WTC11 (cell line): ENCODE measurements at regions not wholly inside any gene's neighbourhood (a gene's known extent, or its start where the extent isn't known, plus 50 kb on each side); places are given as distances from the start of the nearest gene placed in this dataset.

ENCODE experiments used
- ATAC-seq: fragments of 200-7000 bp; cut with Tn5 transposase; 2 replicates; pipeline ENCODE4 v1.10.0; 2021; ENCODE audit warnings: mild to moderate bottlenecking, moderate library complexity
- CTCF ChIA-PET: fragments of 300-600 bp; sonication (Branson Sonifier 250); formaldehyde crosslinking; loops from one replicate; lab custom pipeline; 2021; ENCODE audit warnings: antibody characterized with exemption; lab: Charles Lee
- POLR2A ChIA-PET: fragments of 350-600 bp; sonication (Branson Sonifier 250); formaldehyde crosslinking; loops from one replicate; lab custom pipeline; 2021; ENCODE audit warnings: antibody characterized with exemption; lab: Charles Lee
- DNase-seq: peaks from one replicate; pipeline ENCODE4 v3.0.0; 2021; ENCODE audit warnings: low spot score
- H3K27ac Mint-ChIP-seq: 2 replicates; pipeline ENCODE4 v1.8.0; 2021; ENCODE audit warnings: mixed read lengths
- H3K27me3 Mint-ChIP-seq: 2 replicates; pipeline ENCODE4 v1.8.0; 2021; ENCODE audit warnings: low read depth, mild to moderate bottlenecking, moderate library complexity, mixed read lengths
- H3K36me3 Mint-ChIP-seq: 2 replicates; pipeline ENCODE4 v1.8.0; 2021; ENCODE audit warnings: mixed read lengths
- H3K4me1 Mint-ChIP-seq: 2 replicates; pipeline ENCODE4 v1.8.0; 2022; ENCODE audit warnings: mixed read lengths
- H3K4me3 Mint-ChIP-seq: 2 replicates; pipeline ENCODE4 v1.8.0; 2021; ENCODE audit warnings: mild to moderate bottlenecking, moderate library complexity, mixed read lengths
- H3K9me3 Mint-ChIP-seq: 2 replicates; pipeline ENCODE4 v1.8.0; 2021; ENCODE audit warnings: mixed read lengths
- ESRRA ChIP-seq: sonication (generic); formaldehyde crosslinking; IDR thresholded peaks from 2 replicates; pipeline ENCODE4 v1.8.1; 2022; ENCODE audit warnings: mild to moderate bottlenecking, missing genetic modification reagents, borderline replicate concordance
- FOXK1 ChIP-seq: sonication (generic); formaldehyde crosslinking; IDR thresholded peaks from 2 replicates; pipeline ENCODE4 v1.8.0; 2022; ENCODE audit warnings: mild to moderate bottlenecking, moderate library complexity, missing genetic modification reagents
- GABPB1 ChIP-seq: sonication (generic); formaldehyde crosslinking; IDR thresholded peaks from 2 replicates; pipeline ENCODE4 v1.8.1; 2023; ENCODE audit warnings: mild to moderate bottlenecking, missing genetic modification reagents
- KAT7 ChIP-seq: sonication (generic); formaldehyde crosslinking; IDR thresholded peaks from 2 replicates; pipeline ENCODE4 v1.8.1; 2023; ENCODE audit warnings: missing genetic modification reagents, mild to moderate bottlenecking, borderline replicate concordance
- NFE2L1 ChIP-seq: sonication (generic); formaldehyde crosslinking; IDR thresholded peaks from 2 replicates; pipeline ENCODE4 v1.8.1; 2023; ENCODE audit warnings: missing genetic modification reagents
- NFYB ChIP-seq: sonication (generic); formaldehyde crosslinking; conservative IDR thresholded peaks from 2 replicates; pipeline ENCODE4 v1.8.0; 2022; ENCODE audit warnings: low read depth, missing genetic modification reagents
- TEAD1 ChIP-seq: sonication (generic); formaldehyde crosslinking; IDR thresholded peaks from 2 replicates; pipeline ENCODE4 v1.8.0; 2022; ENCODE audit warnings: mild to moderate bottlenecking, missing genetic modification reagents
- ZNF219 ChIP-seq: sonication (generic); formaldehyde crosslinking; IDR thresholded peaks from 2 replicates; pipeline ENCODE4 v1.8.0; 2023; ENCODE audit warnings: missing genetic modification reagents, mild to moderate bottlenecking, borderline replicate concordance
- ZNF317 ChIP-seq: sonication (generic); formaldehyde crosslinking; IDR thresholded peaks from 2 replicates; pipeline ENCODE4 v1.8.1; 2023; ENCODE audit warnings: low read depth, mild to moderate bottlenecking, moderate library complexity, missing genetic modification reagents, borderline replicate concordance
- ZNF671 ChIP-seq: fragments of 250-450 bp; sonication (Bioruptor Pico); IDR thresholded peaks from 2 replicates; pipeline ENCODE4 v1.8.0; 2021; ENCODE audit warnings: mild to moderate bottlenecking
- TF ChIP-seq, protein P1 (sequence below): sonication (generic); formaldehyde crosslinking; conservative IDR thresholded peaks from 2 replicates; pipeline ENCODE4 v1.8.1; 2023; ENCODE audit warnings: mild to moderate bottlenecking, low read depth, missing genetic modification reagents, moderate library complexity
- TF ChIP-seq, protein P2 (sequence below): sonication (generic); formaldehyde crosslinking; IDR thresholded peaks from 2 replicates; pipeline ENCODE4 v1.8.1; 2023; ENCODE audit warnings: mild to moderate bottlenecking, missing genetic modification reagents
- TF ChIP-seq, protein P3 (sequence below): fragments of 250-450 bp; sonication (Bioruptor Pico); IDR thresholded peaks from 2 replicates; pipeline ENCODE4 v1.9.0; 2021; ENCODE audit warnings: mild to moderate bottlenecking
- TF ChIP-seq, protein P4 (sequence below): sonication (generic); formaldehyde crosslinking; IDR thresholded peaks from 2 replicates; pipeline ENCODE4 v1.8.1; 2023; ENCODE audit warnings: mild to moderate bottlenecking, moderate library complexity, missing genetic modification reagents
- TF ChIP-seq, protein P5 (sequence below): fragments of 250-450 bp; sonication (Bioruptor Pico); IDR thresholded peaks from 2 replicates; pipeline ENCODE4 v1.9.0; 2021; ENCODE audit warnings: moderate library complexity, mild to moderate bottlenecking, inconsistent platforms, borderline replicate concordance
- TF ChIP-seq, protein P6 (sequence below): sonication (generic); formaldehyde crosslinking; IDR thresholded peaks from 2 replicates; pipeline ENCODE4 v1.8.0; 2022; ENCODE audit warnings: mild to moderate bottlenecking, missing genetic modification reagents
- TF ChIP-seq, protein P7 (sequence below): sonication (generic); formaldehyde crosslinking; IDR thresholded peaks from 2 replicates; pipeline ENCODE4 v1.8.0; 2023; ENCODE audit warnings: missing genetic modification reagents

DNA sequence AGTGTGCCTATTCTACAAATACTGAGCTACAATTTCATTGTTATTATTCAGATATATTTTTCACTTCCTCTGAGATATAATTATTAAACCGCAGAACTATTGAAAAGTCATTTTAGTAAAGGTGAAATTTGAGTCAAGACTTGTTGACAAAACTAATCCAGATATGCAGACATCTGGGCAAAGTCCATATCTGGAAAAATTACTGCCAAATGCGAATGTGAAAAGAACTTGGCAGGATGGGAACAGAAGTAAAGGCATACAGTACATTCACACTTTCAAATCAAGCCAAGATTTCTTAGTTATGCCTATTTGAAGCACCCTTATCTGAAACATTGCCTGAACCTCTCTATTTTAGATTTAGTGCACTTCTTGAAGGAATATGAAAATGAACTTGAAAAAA lies 923.6 kb downstream of the CCDC85A start:
- Mint-ChIP-seq H3K4me1 (no peaks in the 10 kb centered on the region), H3K36me3 (peaks cover 5% of the 10 kb centered on the region), H3K9me3 (peaks cover 25% of the 10 kb centered on the region), H3K27me3 (no peaks in the 10 kb centered on the region), H3K4me3 (no peak overlapping the region), H3K27ac (no peak overlapping the region)
- DNase-seq (no peak), ATAC-seq (no peak)
- CTCF ChIA-PET, result no interaction called here
- TF ChIP-seq KAT7 (CRISPR knock-in tag), result no peak
- TF ChIP-seq ZNF671 (CRISPR knock-in tag), result no peak
- no peak for TF ChIP-seq TEAD1 (CRISPR knock-in tag)
- no peak for TF ChIP-seq ZNF219 (CRISPR knock-in tag)
- TF ChIP-seq NFE2L1 (CRISPR knock-in tag), result no peak
- TF ChIP-seq, protein P1, sequence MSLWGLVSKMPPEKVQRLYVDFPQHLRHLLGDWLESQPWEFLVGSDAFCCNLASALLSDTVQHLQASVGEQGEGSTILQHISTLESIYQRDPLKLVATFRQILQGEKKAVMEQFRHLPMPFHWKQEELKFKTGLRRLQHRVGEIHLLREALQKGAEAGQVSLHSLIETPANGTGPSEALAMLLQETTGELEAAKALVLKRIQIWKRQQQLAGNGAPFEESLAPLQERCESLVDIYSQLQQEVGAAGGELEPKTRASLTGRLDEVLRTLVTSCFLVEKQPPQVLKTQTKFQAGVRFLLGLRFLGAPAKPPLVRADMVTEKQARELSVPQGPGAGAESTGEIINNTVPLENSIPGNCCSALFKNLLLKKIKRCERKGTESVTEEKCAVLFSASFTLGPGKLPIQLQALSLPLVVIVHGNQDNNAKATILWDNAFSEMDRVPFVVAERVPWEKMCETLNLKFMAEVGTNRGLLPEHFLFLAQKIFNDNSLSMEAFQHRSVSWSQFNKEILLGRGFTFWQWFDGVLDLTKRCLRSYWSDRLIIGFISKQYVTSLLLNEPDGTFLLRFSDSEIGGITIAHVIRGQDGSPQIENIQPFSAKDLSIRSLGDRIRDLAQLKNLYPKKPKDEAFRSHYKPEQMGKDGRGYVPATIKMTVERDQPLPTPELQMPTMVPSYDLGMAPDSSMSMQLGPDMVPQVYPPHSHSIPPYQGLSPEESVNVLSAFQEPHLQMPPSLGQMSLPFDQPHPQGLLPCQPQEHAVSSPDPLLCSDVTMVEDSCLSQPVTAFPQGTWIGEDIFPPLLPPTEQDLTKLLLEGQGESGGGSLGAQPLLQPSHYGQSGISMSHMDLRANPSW (CRISPR knock-in tag), result no peak
- TF ChIP-seq, protein P2, sequence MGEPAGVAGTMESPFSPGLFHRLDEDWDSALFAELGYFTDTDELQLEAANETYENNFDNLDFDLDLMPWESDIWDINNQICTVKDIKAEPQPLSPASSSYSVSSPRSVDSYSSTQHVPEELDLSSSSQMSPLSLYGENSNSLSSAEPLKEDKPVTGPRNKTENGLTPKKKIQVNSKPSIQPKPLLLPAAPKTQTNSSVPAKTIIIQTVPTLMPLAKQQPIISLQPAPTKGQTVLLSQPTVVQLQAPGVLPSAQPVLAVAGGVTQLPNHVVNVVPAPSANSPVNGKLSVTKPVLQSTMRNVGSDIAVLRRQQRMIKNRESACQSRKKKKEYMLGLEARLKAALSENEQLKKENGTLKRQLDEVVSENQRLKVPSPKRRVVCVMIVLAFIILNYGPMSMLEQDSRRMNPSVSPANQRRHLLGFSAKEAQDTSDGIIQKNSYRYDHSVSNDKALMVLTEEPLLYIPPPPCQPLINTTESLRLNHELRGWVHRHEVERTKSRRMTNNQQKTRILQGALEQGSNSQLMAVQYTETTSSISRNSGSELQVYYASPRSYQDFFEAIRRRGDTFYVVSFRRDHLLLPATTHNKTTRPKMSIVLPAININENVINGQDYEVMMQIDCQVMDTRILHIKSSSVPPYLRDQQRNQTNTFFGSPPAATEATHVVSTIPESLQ (CRISPR knock-in tag), result no peak
- TF ChIP-seq, protein P3, sequence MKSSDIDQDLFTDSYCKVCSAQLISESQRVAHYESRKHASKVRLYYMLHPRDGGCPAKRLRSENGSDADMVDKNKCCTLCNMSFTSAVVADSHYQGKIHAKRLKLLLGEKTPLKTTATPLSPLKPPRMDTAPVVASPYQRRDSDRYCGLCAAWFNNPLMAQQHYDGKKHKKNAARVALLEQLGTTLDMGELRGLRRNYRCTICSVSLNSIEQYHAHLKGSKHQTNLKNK (CRISPR knock-in tag), result no peak
- TF ChIP-seq ZNF317 (CRISPR knock-in tag), result no peak
- TF ChIP-seq FOXK1 (CRISPR knock-in tag), result no peak
- no peak for TF ChIP-seq ESRRA (CRISPR knock-in tag)
- TF ChIP-seq, protein P4, sequence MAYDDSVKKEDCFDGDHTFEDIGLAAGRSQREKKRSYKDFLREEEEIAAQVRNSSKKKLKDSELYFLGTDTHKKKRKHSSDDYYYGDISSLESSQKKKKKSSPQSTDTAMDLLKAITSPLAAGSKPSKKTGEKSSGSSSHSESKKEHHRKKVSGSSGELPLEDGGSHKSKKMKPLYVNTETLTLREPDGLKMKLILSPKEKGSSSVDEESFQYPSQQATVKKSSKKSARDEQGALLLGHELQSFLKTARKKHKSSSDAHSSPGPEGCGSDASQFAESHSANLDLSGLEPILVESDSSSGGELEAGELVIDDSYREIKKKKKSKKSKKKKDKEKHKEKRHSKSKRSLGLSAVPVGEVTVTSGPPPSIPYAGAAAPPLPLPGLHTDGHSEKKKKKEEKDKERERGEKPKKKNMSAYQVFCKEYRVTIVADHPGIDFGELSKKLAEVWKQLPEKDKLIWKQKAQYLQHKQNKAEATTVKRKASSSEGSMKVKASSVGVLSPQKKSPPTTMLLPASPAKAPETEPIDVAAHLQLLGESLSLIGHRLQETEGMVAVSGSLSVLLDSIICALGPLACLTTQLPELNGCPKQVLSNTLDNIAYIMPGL (CRISPR knock-in tag), result no peak
- no peak for TF ChIP-seq NFYB
- TF ChIP-seq, protein P5, sequence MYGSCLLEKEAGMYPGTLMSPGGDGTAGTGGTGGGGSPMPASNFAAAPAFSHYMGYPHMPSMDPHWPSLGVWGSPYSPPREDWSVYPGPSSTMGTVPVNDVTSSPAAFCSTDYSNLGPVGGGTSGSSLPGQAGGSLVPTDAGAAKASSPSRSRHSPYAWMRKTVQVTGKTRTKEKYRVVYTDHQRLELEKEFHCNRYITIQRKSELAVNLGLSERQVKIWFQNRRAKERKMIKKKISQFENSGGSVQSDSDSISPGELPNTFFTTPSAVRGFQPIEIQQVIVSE (CRISPR knock-in tag), result no peak
- no peak for TF ChIP-seq GABPB1 (CRISPR knock-in tag)
- TF ChIP-seq, protein P6, sequence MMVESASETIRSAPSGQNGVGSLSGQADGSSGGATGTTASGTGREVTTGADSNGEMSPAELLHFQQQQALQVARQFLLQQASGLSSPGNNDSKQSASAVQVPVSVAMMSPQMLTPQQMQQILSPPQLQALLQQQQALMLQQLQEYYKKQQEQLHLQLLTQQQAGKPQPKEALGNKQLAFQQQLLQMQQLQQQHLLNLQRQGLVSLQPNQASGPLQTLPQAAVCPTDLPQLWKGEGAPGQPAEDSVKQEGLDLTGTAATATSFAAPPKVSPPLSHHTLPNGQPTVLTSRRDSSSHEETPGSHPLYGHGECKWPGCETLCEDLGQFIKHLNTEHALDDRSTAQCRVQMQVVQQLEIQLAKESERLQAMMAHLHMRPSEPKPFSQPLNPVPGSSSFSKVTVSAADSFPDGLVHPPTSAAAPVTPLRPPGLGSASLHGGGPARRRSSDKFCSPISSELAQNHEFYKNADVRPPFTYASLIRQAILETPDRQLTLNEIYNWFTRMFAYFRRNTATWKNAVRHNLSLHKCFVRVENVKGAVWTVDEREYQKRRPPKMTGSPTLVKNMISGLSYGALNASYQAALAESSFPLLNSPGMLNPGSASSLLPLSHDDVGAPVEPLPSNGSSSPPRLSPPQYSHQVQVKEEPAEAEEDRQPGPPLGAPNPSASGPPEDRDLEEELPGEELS, result no peak
- TF ChIP-seq, protein P7, sequence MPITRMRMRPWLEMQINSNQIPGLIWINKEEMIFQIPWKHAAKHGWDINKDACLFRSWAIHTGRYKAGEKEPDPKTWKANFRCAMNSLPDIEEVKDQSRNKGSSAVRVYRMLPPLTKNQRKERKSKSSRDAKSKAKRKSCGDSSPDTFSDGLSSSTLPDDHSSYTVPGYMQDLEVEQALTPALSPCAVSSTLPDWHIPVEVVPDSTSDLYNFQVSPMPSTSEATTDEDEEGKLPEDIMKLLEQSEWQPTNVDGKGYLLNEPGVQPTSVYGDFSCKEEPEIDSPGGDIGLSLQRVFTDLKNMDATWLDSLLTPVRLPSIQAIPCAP (CRISPR knock-in tag), result no peak
- POLR2A ChIA-PET, result no interaction called here
